Trophoblast cell (in vitro differentiated cells and primary cell): ENCODE measurements at regions not wholly inside any gene's neighbourhood (a gene's known extent, or its start where the extent isn't known, plus 50 kb on each side); places are given as distances from the start of the nearest gene placed in this dataset.

Experiments
- DNase-seq, 2 donors: peaks; one replicate each; pipeline ENCODE4 v3.0.0-alpha.2; 2016
- H2AFZ ChIP-seq: 2 replicates; pipeline ENCODE4 v1.6.1; 2013; ENCODE audit warnings: low read length, moderate library complexity, mild to moderate bottlenecking; ENCODE audit not compliant: insufficient read depth, poor library complexity
- H2AK5ac ChIP-seq: 2 replicates; pipeline ENCODE4 v1.6.1; 2013; ENCODE audit warnings: mild to moderate bottlenecking, low read length
- H2BK120ac ChIP-seq: 2 replicates; pipeline ENCODE4 v1.6.1; 2013; ENCODE audit warnings: low read length, mild to moderate bottlenecking, moderate library complexity; ENCODE audit not compliant: insufficient read depth, poor library complexity
- H2BK12ac ChIP-seq: 2 replicates; pipeline ENCODE4 v1.6.1; 2013; ENCODE audit warnings: mild to moderate bottlenecking, low read length, moderate library complexity
- H2BK5ac ChIP-seq: 2 replicates; pipeline ENCODE4 v1.6.1; 2013; ENCODE audit warnings: low read length, low read depth, moderate library complexity, mild to moderate bottlenecking; ENCODE audit not compliant: poor library complexity
- H3K14ac ChIP-seq: 2 replicates; pipeline ENCODE4 v1.6.1; 2013; ENCODE audit warnings: mild to moderate bottlenecking, low read length
- H3K18ac ChIP-seq: 2 replicates; pipeline ENCODE4 v1.6.1; 2013; ENCODE audit warnings: mild to moderate bottlenecking, low read length
- H3K23ac ChIP-seq: 2 replicates; pipeline ENCODE4 v1.6.1; 2013; ENCODE audit warnings: low read length
- H3K27ac ChIP-seq: 2 replicates; pipeline ENCODE4 v1.5.1; 2013; ENCODE audit warnings: low read depth, mild to moderate bottlenecking, inconsistent platforms, low read length, moderate library complexity
- H3K27me3 ChIP-seq: 2 replicates; pipeline ENCODE4 v1.6.1; 2013; ENCODE audit warnings: inconsistent platforms, mild to moderate bottlenecking, low read length, moderate library complexity; ENCODE audit not compliant: insufficient read depth
- H3K36me3 ChIP-seq, 2 experiments: 1 replicate in 1 of 2; 2 replicates in 1 of 2; pipeline ENCODE4 v1.6.1; 2013; ENCODE audit warnings: low read length in 2 of 2, mild to moderate bottlenecking in 2 of 2, moderate library complexity in 1 of 2; ENCODE audit not compliant: insufficient read depth in 2 of 2, control insufficient read depth in 1 of 2
- H3K4ac ChIP-seq: 2 replicates; pipeline ENCODE4 v1.6.1; 2013; ENCODE audit warnings: low read depth, mild to moderate bottlenecking, low read length, moderate library complexity
- H3K4me1 ChIP-seq, 2 experiments: 1 replicate in 1 of 2; 2 replicates in 1 of 2; pipeline ENCODE4 v1.6.1; 2013; ENCODE audit warnings: low read length in 2 of 2, mild to moderate bottlenecking in 2 of 2, moderate library complexity in 1 of 2; ENCODE audit not compliant: insufficient read depth in 2 of 2, control insufficient read depth in 1 of 2
- H3K4me2 ChIP-seq: 2 replicates; pipeline ENCODE4 v1.6.1; 2013; ENCODE audit warnings: inconsistent platforms, mild to moderate bottlenecking, low read length, moderate library complexity
- H3K4me3 ChIP-seq: 2 replicates; pipeline ENCODE4 v1.5.1; 2013; ENCODE audit warnings: mild to moderate bottlenecking, low read depth, low read length, inconsistent platforms
- H3K79me1 ChIP-seq: one replicate; pipeline ENCODE4 v1.6.1; 2013; ENCODE audit warnings: low read length
- H3K79me2 ChIP-seq: 2 replicates; pipeline ENCODE4 v1.6.1; 2013; ENCODE audit warnings: low read length, mild to moderate bottlenecking; ENCODE audit not compliant: control insufficient read depth, insufficient read depth, poor library complexity
- H3K9ac ChIP-seq: 2 replicates; pipeline ENCODE4 v1.6.1; 2013; ENCODE audit warnings: mild to moderate bottlenecking, low read length
- H3K9me3 ChIP-seq: 2 replicates; pipeline ENCODE4 v1.6.1; 2013; ENCODE audit warnings: low read depth, mild to moderate bottlenecking, control low read depth, inconsistent platforms, low read length; ENCODE audit not compliant: insufficient read depth
- H4K12ac ChIP-seq: 2 replicates; pipeline ENCODE4 v1.6.1; 2013; ENCODE audit warnings: low read depth, mild to moderate bottlenecking, low read length, moderate library complexity
- H4K8ac ChIP-seq: 2 replicates; pipeline ENCODE4 v1.6.1; 2013; ENCODE audit warnings: low read depth, mild to moderate bottlenecking, low read length, moderate library complexity
- H4K91ac ChIP-seq: one replicate; pipeline ENCODE4 v1.6.1; 2013; ENCODE audit warnings: low read depth, mild to moderate bottlenecking, low read length, moderate library complexity
- WGBS: extraction: QIAGEN DNeasy Blood & Tissue Kit; methylation state at CpG from one replicate; pipeline ENCODE4 v1.1.7; 2013; ENCODE audit warnings: missing lambda C conversion rate; ENCODE audit not compliant: insufficient read length, insufficient coverage; ENCODE audit errors: extremely low coverage; 5-methylcytosine and 5-hydroxymethylcytosine counted together

DNA sequence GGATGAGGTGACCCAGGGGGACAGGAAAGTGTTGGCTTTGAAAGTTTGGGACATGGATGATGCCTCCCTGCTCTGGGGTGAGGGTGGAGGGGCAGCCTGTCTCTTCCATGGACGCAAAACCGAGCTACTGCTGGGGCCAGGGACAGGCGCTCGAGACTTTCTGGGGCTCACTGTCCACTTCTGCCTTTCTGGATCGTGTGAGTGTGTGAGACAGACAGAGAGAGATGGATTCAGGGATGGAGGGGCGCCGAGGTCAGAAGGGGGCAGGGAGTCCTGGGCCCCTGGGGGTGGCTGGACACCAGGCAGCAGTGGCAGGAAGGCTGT is 78.0 kb upstream of the GATA5 start:
- DNase-seq: no peak
- no peak overlapping the region for H4K8ac ChIP-seq
- H3K18ac ChIP-seq: no peak overlapping the region
- no peak overlapping the region for H3K4ac ChIP-seq
- no peak overlapping the region for H3K4me2 ChIP-seq
- H3K23ac ChIP-seq: no peak overlapping the region
- no peak overlapping the region for H3K27ac ChIP-seq
- H3K79me1 ChIP-seq: no peaks in the 10 kb centered on the region
- H4K12ac ChIP-seq: no peak overlapping the region
- no peak overlapping the region for H3K4me3 ChIP-seq
- no peak overlapping the region for H3K14ac ChIP-seq
- H2BK12ac ChIP-seq: no peak overlapping the region
- no peak overlapping the region for H4K91ac ChIP-seq
- H2BK120ac ChIP-seq: no peak overlapping the region
- WGBS: no CpG with 5 or more reads among the region's 7 CpGs
- H3K27me3 ChIP-seq: peaks cover 10% of the 10 kb centered on the region
- no peaks in the 10 kb centered on the region for H3K79me2 ChIP-seq
- no peak overlapping the region for H2AFZ ChIP-seq
- H2AK5ac ChIP-seq: no peak overlapping the region
- H2BK5ac ChIP-seq: no peak overlapping the region
- H3K9ac ChIP-seq: no peak overlapping the region
- no peaks in the 10 kb centered on the region for H3K36me3 ChIP-seq
- H3K4me1 ChIP-seq: peaks cover 3 to 7% of the 10 kb centered on the region in 2 experiments
- H3K9me3 ChIP-seq: no peaks in the 10 kb centered on the region

DNA sequence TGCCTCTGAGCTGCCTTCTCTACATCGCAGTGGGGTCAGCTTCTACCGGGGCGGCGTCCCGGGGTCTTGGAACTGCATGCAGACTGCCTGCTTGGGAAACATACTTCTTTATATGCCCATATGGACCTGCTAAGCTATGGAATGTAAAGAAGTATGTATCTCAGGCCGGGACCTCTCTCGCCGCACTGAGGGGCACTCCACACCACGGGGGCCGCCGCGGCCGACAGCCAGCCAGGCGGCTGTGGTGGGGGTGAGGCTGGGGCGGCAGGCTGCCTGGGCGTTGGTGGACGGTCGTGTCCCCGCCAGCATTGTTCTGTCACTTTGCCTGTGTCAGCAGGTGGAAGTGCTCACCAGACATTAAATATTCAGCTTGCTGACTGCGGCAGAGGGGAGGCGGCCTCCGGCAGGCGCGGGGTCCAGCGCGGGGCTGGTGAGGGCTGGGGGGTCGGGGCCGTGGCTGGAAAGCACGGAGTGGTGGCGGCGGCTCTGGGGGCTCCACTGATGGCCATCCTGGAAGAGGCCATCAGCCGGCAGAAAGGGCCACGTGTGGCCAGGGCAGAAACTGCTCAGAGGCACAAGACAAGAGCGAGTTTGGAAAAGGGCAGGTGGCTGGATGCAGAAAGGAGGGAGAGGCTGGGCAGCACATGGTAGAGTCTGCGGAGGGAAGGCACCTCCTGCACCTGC is 78.6 kb upstream of the GATA5 start:
- no CpG with 5 or more reads among the region's 35 CpGs for WGBS
- no peak overlapping the region for H3K4me3 ChIP-seq

DNA sequence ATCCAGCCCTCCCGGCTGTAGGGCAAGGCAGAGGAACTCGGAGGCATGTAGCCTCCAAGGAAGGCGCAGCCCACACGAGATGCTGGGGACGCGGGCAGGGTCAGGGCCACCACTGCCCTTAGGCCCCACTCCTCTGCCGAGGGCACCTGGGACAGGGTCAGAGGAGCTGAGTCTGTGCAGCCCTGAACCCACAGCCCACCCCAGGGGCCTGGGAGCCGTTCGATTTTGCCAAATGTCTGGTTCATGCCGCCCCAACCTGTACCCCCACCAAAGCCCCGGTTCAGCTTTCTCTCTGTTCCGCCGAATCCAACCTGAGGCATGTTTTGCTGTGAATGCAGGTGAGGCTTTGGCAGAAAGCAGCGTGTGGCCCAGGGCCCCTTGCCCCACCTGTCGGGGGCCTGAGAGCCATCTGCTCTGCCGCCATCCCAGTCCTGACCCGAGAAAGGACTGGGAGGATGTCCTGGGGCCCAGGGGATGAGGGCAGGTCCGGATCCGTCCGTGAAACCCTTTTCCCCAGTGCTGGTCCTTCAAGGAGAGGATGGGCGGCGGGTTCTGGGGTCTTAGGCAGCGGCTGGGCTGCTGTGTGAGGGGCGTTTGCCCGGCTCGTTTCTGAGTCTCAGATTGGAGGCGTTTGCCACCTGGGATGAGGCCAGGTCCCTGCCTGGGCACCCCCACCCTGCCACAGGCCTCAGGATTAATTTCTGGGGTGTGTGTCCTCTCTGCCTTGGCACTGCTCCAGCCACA is 79.3 kb upstream of the GATA5 start:
- no peak overlapping the region for H3K4me3 ChIP-seq
- no peaks in the 10 kb centered on the region for H3K79me1 ChIP-seq
- H3K4ac ChIP-seq: no peak overlapping the region
- no peak overlapping the region for H2AFZ ChIP-seq
- H3K9ac ChIP-seq: no peak overlapping the region
- H3K23ac ChIP-seq: no peak overlapping the region
- no peak overlapping the region for H4K8ac ChIP-seq
- H2AK5ac ChIP-seq: no peak overlapping the region
- H2BK120ac ChIP-seq: no peak overlapping the region
- H3K27ac ChIP-seq: no peak overlapping the region
- H3K4me1 ChIP-seq: peaks cover 0 to 7% of the 10 kb centered on the region in 2 experiments
- no peak overlapping the region for H2BK5ac ChIP-seq
- no CpG with 5 or more reads among the region's 27 CpGs for WGBS
- no peak overlapping the region for H3K18ac ChIP-seq
- DNase-seq: no peak
- no peaks in the 10 kb centered on the region for H3K9me3 ChIP-seq
- no peaks in the 10 kb centered on the region for H3K36me3 ChIP-seq
- H4K12ac ChIP-seq: no peak overlapping the region
- H3K27me3 ChIP-seq: peaks cover 10% of the 10 kb centered on the region
- H3K14ac ChIP-seq: no peak overlapping the region
- no peak overlapping the region for H3K4me2 ChIP-seq
- no peaks in the 10 kb centered on the region for H3K79me2 ChIP-seq
- no peak overlapping the region for H4K91ac ChIP-seq
- H2BK12ac ChIP-seq: no peak overlapping the region

More for the DNA sequence above, 78.6 kb upstream of the GATA5 start:
- H3K4ac ChIP-seq: no peak overlapping the region
- H4K12ac ChIP-seq: no peak overlapping the region
- peaks cover 3 to 7% of the 10 kb centered on the region in 2 experiments for H3K4me1 ChIP-seq
- no peaks in the 10 kb centered on the region for H3K9me3 ChIP-seq
- no peak overlapping the region for H3K27ac ChIP-seq
- no peak overlapping the region for H2BK120ac ChIP-seq
- no peak overlapping the region for H2AFZ ChIP-seq
- no peak overlapping the region for H3K23ac ChIP-seq
- H3K18ac ChIP-seq: no peak overlapping the region
- no peak overlapping the region for H2BK12ac ChIP-seq
- no peak overlapping the region for H3K9ac ChIP-seq
- no peak overlapping the region for H3K4me2 ChIP-seq
- no peak overlapping the region for H4K91ac ChIP-seq
- no peak overlapping the region for H3K14ac ChIP-seq
- H2BK5ac ChIP-seq: no peak overlapping the region
- no peak overlapping the region for H4K8ac ChIP-seq
- peaks cover 10% of the 10 kb centered on the region for H3K27me3 ChIP-seq
- H3K79me1 ChIP-seq: no peaks in the 10 kb centered on the region
- H3K79me2 ChIP-seq: no peaks in the 10 kb centered on the region
- no peaks in the 10 kb centered on the region for H3K36me3 ChIP-seq
- no peak for DNase-seq
- no peak overlapping the region for H2AK5ac ChIP-seq

DNA sequence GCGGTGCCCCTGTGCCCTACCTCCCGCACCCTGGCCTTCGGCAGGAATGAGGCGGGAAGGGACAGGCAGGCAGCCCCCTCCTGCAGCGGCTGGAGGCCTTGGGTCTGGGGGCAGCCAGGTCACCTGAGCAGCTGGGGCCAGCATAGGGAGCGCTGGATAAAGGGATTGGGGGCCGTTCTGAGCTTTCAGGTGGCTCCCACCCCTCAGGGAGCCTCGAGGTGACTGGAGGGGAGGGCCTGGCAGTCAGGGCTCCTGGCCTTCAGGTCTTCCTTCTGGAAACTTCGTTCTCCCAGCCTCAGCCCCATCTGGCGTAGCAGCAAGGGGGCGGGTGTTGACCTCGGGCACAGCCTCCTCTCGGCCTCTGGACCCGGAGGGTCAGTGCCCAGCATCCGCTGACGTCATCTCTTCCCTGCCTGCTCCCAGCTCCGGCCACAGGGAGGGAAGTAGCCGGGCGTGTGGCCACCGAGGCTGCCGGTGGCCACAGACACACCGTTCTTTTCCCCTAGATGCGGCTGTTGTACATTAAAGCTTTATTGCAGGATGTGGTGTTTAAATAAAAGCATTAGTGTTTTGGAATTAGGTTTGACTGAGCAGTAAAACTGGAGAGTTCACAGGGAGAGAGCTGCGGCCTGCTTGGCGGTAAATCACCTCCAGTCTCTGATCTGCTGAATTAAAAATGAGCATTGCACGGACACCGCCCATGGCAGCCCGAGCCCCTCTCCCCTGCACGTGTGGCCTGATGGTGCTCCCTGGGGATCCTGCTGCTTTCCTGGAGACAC is 80.0 kb upstream of the GATA5 start:
- Histone ChIP-seq H3K4ac (no peak overlapping the region), H3K4me1 (peaks cover 0 to 2% of the 10 kb centered on the region in 2 experiments), H3K4me3 (no peak overlapping the region), H3K9ac (no peak overlapping the region), H3K23ac (no peak overlapping the region), H4K12ac (no peak overlapping the region), H4K8ac (no peak overlapping the region), H3K14ac (no peak overlapping the region), H3K27me3 (peaks cover 10% of the 10 kb centered on the region), H3K9me3 (no peaks in the 10 kb centered on the region), H2AFZ (no peak overlapping the region), H3K79me1 (no peaks in the 10 kb centered on the region), H3K4me2 (no peak overlapping the region), H4K91ac (no peak overlapping the region), H2BK120ac (no peak overlapping the region), H2AK5ac (no peak overlapping the region), H3K27ac (no peak overlapping the region), H3K36me3 (no peaks in the 10 kb centered on the region), H2BK12ac (no peak overlapping the region), H3K79me2 (no peaks in the 10 kb centered on the region), H3K18ac (no peak overlapping the region), H2BK5ac (no peak overlapping the region)
- no CpG with 5 or more reads among the region's 29 CpGs for WGBS
- DNase-seq: no peak
